ENCODE measurements at regions not wholly inside any gene's neighbourhood (a gene's known extent, or its start where the extent isn't known, plus 50 kb on each side); places are given as distances from the start of the nearest gene placed in this dataset.

DNA sequence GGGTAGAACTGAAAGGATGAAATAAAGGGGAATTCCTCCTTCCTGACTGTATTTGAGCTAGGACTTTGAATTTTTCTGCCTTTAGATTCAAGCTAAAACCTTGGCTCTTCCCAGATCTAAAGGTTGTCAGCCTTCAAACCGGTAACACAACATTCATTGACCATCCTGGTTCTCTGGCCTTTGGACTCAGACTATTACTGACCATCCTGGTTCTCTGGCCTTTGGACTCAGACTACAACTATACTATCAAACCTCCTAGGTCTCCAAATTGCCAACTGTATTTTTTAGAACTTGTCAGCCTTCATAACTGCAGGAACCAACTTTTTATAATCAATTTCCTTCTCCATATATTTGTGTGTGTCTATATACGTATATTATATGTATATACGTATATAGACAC, 140.6 kb upstream of the RBMY1B start:
- no peak for DNase-seq
- H3K4me1 Mint-ChIP-seq: no peaks in the 10 kb centered on the region
- H3K4me3 Mint-ChIP-seq: no peak overlapping the region
- H3K9me3 Mint-ChIP-seq (ENCODE audit: low read depth): no peaks in the 10 kb centered on the region
- no peak overlapping the region for H3K27ac Mint-ChIP-seq
- no peaks in the 10 kb centered on the region for H3K36me3 Mint-ChIP-seq
- CTCF ChIA-PET: no interaction called here
- H3K27me3 Mint-ChIP-seq: no peaks in the 10 kb centered on the region
- ATAC-seq: no peak

DNA sequence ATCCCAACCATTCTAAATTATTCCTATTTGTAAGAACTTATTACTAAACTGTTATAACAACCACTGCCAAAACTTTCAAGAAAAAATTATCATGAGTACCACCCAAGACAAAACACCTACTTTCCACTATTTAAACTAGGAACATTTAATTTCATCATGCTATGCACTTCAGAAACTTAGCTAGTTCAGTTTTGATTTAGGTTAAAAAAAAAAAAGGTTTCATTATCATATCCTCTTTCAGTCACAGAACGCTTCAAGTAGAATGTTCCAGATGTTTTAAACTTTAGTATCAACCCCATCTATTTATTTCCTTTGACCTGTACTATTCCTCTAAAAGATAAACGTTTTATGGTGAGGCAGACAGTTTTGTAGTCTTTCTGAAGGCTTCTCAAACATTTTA, 117.0 kb upstream of the RBMY1B start:
- H3K4me3 Mint-ChIP-seq: no peak overlapping the region
- no peaks in the 10 kb centered on the region for H3K9me3 Mint-ChIP-seq (ENCODE audit: low read depth)
- H3K36me3 Mint-ChIP-seq: no peaks in the 10 kb centered on the region
- no peaks in the 10 kb centered on the region for H3K4me1 Mint-ChIP-seq
- DNase-seq (no peak), ATAC-seq (no peak)
- no peak overlapping the region for H3K27ac Mint-ChIP-seq
- H3K27me3 Mint-ChIP-seq: peaks cover 3% of the 10 kb centered on the region
- CTCF ChIA-PET: interaction anchor here (0.6 kb wide), 1 partner anchor 359 kb away, joined by 3 read pairs; no protein-coding TSS in a partner anchor

GRCh38 chrY:21422221-21422620, 88.9 kb upstream of the RBMY1B start:
- no peaks in the 10 kb centered on the region for H3K4me1 Mint-ChIP-seq
- H3K36me3 Mint-ChIP-seq: no peaks in the 10 kb centered on the region
- DNase-seq (no peak), ATAC-seq (no peak)
- CTCF ChIA-PET: no interaction called here
- H3K4me3 Mint-ChIP-seq: no peak overlapping the region
- no peak overlapping the region for H3K27ac Mint-ChIP-seq
- H3K27me3 Mint-ChIP-seq: no peaks in the 10 kb centered on the region
- no peaks in the 10 kb centered on the region for H3K9me3 Mint-ChIP-seq (ENCODE audit: low read depth)

DNA sequence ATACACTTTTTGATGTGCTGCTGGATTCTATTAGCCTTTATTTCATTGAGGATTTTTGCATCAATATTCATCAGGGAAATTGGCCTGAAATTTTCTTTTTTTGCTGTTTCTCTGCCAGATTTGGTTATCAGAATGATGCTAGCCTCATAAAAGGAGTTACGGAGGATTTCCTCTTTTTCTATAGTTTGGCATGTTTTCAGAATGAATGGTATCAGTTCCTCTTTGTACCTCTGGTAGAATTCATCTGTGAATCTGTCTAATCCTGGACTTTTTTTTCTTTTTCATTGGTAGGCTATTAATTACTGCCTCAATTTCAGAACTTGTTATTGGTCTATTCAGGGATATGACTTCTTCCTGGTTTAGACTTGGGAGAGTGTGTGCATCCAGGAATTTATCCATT, 70.6 kb upstream of the RBMY1B start:
- Mint-ChIP-seq H3K4me1 (no peaks in the 10 kb centered on the region), H3K36me3 (no peaks in the 10 kb centered on the region), H3K9me3 (ENCODE audit: low read depth) (no peaks in the 10 kb centered on the region), H3K27me3 (no peaks in the 10 kb centered on the region), H3K27ac (no peak overlapping the region), H3K4me3 (no peak overlapping the region)
- no peak for DNase-seq
- ATAC-seq: no peak
- CTCF ChIA-PET: no interaction called here

GRCh38 chrY:21453644-21454043, 57.5 kb upstream of the RBMY1B start:
- Mint-ChIP-seq H3K4me3 (no peak overlapping the region), H3K27ac (no peak overlapping the region), H3K9me3 (ENCODE audit: low read depth) (no peaks in the 10 kb centered on the region), H3K27me3 (no peaks in the 10 kb centered on the region), H3K4me1 (no peaks in the 10 kb centered on the region), H3K36me3 (no peaks in the 10 kb centered on the region)
- ATAC-seq (no peak), DNase-seq (no peak)
- CTCF ChIA-PET: no interaction called here

GRCh38 chrY:21454133-21454532, 57.0 kb upstream of the RBMY1B start:
- no peak overlapping the region for H3K4me3 Mint-ChIP-seq
- DNase-seq (no peak), ATAC-seq (no peak)
- no peaks in the 10 kb centered on the region for H3K36me3 Mint-ChIP-seq
- no peaks in the 10 kb centered on the region for H3K4me1 Mint-ChIP-seq
- no peaks in the 10 kb centered on the region for H3K9me3 Mint-ChIP-seq (ENCODE audit: low read depth)
- no peak overlapping the region for H3K27ac Mint-ChIP-seq
- CTCF ChIA-PET: no interaction called here
- H3K27me3 Mint-ChIP-seq: no peaks in the 10 kb centered on the region

- CTCF ChIA-PET: no interaction called here
- Mint-ChIP-seq H3K27me3 (no peaks in the 10 kb centered on the region), H3K27ac (no peak overlapping the region), H3K9me3 (ENCODE audit: low read depth) (no peaks in the 10 kb centered on the region), H3K4me1 (no peaks in the 10 kb centered on the region), H3K4me3 (no peak overlapping the region), H3K36me3 (no peaks in the 10 kb centered on the region)
- DNase-seq: no peak
- ATAC-seq: no peak
These were observed 51.5 kb upstream of the RBMY1B start for GRCh38 chrY:21459648-21460047.

Measured in activated CD8-positive, alpha-beta memory T cell treated with anti-CD3 and anti-CD28 coated beads, Interleukin-2, amount 10 ng/mL, durations not matched to agents 7 days and 5 days (primary cell).